Stimulated activated CD4-positive, alpha-beta T cell treated with anti-CD3 and anti-CD28 coated beads, Interleukin-15, amount 100 ng/mL, for 48 hours (primary cell): ENCODE measurements at regions not wholly inside any gene's neighbourhood (a gene's known extent, or its start where the extent isn't known, plus 50 kb on each side); places are given as distances from the start of the nearest gene placed in this dataset.
"Not testable (repeated sequence)": the region's sequence is repeated elsewhere in the genome, so short reads cannot be mapped to it uniquely, and the experiment has no call there.

Experiments
- DNase-seq, 2 donors: peaks; one replicate each; pipeline ENCODE4 v3.0.0-alpha.2; 2020; ENCODE audit warnings: low read depth in 2 of 2

- DNase-seq: no peak
These were observed 144.6 kb upstream of the SGCD start for GRCh38 chr5:156182174-156182967.

- DNase-seq: no peak
These were observed 140.2 kb upstream of the SGCD start for GRCh38 chr5:156186760-156187159.

GRCh38 chr5:156188016-156188415 is 138.9 kb upstream of the SGCD start:
- DNase-seq: no peak

- no peak for DNase-seq
These were observed 137.3 kb upstream of the SGCD start for GRCh38 chr5:156189628-156190027.

GRCh38 chr5:156191547-156191946 is 135.4 kb upstream of the SGCD start:
- no peak for DNase-seq

- DNase-seq: no peak
These were observed 129.8 kb upstream of the SGCD start for GRCh38 chr5:156197042-156197635.

- DNase-seq: no peak
These were observed 127.9 kb upstream of the SGCD start for GRCh38 chr5:156199045-156199444.

GRCh38 chr5:156200938-156201787 is 125.8 kb upstream of the SGCD start:
- DNase-seq: no peak

- no peak for DNase-seq
These were observed 125.1 kb upstream of the SGCD start for GRCh38 chr5:156201788-156202403.

GRCh38 chr5:156208271-156208670 is 118.7 kb upstream of the SGCD start:
- DNase-seq: no peak

- DNase-seq: no peak
These were observed 108.4 kb upstream of the SGCD start for GRCh38 chr5:156218367-156219158.

- DNase-seq: no peak
These were observed 107.4 kb upstream of the SGCD start for GRCh38 chr5:156219483-156220005.

- DNase-seq: no peak
These were observed 105.1 kb upstream of the SGCD start for GRCh38 chr5:156221816-156222215.

GRCh38 chr5:156223547-156223946 is 103.4 kb upstream of the SGCD start:
- no peak for DNase-seq

GRCh38 chr5:156226485-156226884 is 100.5 kb upstream of the SGCD start:
- DNase-seq: not testable (repeated sequence)

GRCh38 chr5:156230887-156231286 is 96.1 kb upstream of the SGCD start:
- DNase-seq: no peak

- DNase-seq: no peak
These were observed 94.6 kb upstream of the SGCD start for GRCh38 chr5:156232251-156232869.

- DNase-seq: no peak
These were observed 89.6 kb upstream of the SGCD start for GRCh38 chr5:156237361-156237760.

GRCh38 chr5:156239800-156240199 is 87.2 kb upstream of the SGCD start:
- DNase-seq: no peak

GRCh38 chr5:156240414-156240813 is 86.5 kb upstream of the SGCD start:
- DNase-seq: no peak

GRCh38 chr5:156241266-156241665 is 85.7 kb upstream of the SGCD start:
- DNase-seq: no peak
